Adrenal gland (tissue), 9 donors: ENCODE measurements at regions not wholly inside any gene's neighbourhood (a gene's known extent, or its start where the extent isn't known, plus 50 kb on each side); places are given as distances from the start of the nearest gene placed in this dataset.

ENCODE experiments used
- DNase-seq, 7 donors: peaks; one replicate each; pipeline ENCODE4 v3.0.0-alpha.2; 2019 to 2020
- H3K27ac ChIP-seq, 5 donors: fragments of 200-600 bp; sonication (generic) in 4 of 5; 1 replicate in 3 of 5; 2 replicates in 2 of 5; pipeline versions ENCODE4 v1.5.1 to v1.8.0; 2016 to 2020; ENCODE audit warnings: mild to moderate bottlenecking in 1 of 5
- H3K27me3 ChIP-seq: fragments of 200-600 bp; 2 replicates; pipeline ENCODE4 v1.8.0; 2021
- H3K36me3 ChIP-seq, 2 donors: fragments of 200-600 bp; replicated peaks in 1 of 2; 1 replicate in 1 of 2; 2 replicates in 1 of 2; pipeline versions ENCODE4 v1.5.1 to v1.8.0; 2018 to 2022
- H3K4me1 ChIP-seq, 2 donors: fragments of 200-600 bp; replicated peaks in 1 of 2; 1 replicate in 1 of 2; 2 replicates in 1 of 2; pipeline versions ENCODE4 v1.5.1 to v1.8.0; 2018 to 2021
- H3K4me3 ChIP-seq, 4 donors: fragments of 200-600 bp; sonication (generic) in 3 of 4; one replicate each; pipeline ENCODE4 v1.5.1; 2016 to 2018
- H3K9me3 ChIP-seq, 3 donors: fragments of 200-600 bp; sonication (generic) in 1 of 3; replicated peaks in 1 of 3; 1 replicate in 2 of 3; 2 replicates in 1 of 3; pipeline versions ENCODE4 v1.5.1 to v1.8.0; 2016 to 2021
- CTCF ChIP-seq, 6 experiments: fragments of 450-650 bp in 4 of 6; fragments of 200-600 bp in 2 of 6; sonication (generic) in 1 of 6; IDR thresholded peaks; 1 replicate in 5 of 6; 2 replicates in 1 of 6; pipeline versions ENCODE4 v1.5.1 to v1.8.0; 2016 to 2021; ENCODE audit warnings: antibody characterized with exemption in 6 of 6, mild to moderate bottlenecking in 2 of 6, moderate library complexity in 1 of 6
- POLR2A ChIP-seq, 2 donors: fragments of 450-650 bp; IDR thresholded peaks; one replicate each; pipeline ENCODE4 v1.6.1; 2017; ENCODE audit warnings: antibody characterized with exemption in 2 of 2, mild to moderate bottlenecking in 2 of 2, moderate library complexity in 1 of 2
- WGBS, 4 donors: extraction: QIAGEN DNeasy Blood & Tissue Kit in 2 of 4; methylation state at CpG; one replicate each; pipeline versions ENCODE4 v1.1.5 to v1.1.7; 2013 to 2017; 5-methylcytosine and 5-hydroxymethylcytosine counted together
- intact Hi-C, 2 donors: fragments of 100-400 bp; cut with DNase I; formaldehyde crosslinking; loops; one replicate each; pipeline versions ENCODE4 v1.14.1 to v1.15.0; 2022 to 2023
- donor health status: healthy with polysubstance abuse.
- donor health status: Bipolar disorder and iron deficiency.
- donor health status: DM: yes; HTN: yes; CAD: no.
- donor health status: DM: no; HTN: no; CAD: no.
- donor health status: DM: no; HTN: no; CAD: no.

GRCh38 chr3:107124885-107125284 lies 252.4 kb upstream of the CCDC54 start:
- H3K27me3 ChIP-seq: no peaks in the 10 kb centered on the region
- peak; percentile 32 to 81 (median 63) for DNase-seq
- H3K4me3 ChIP-seq: no peak overlapping the region
- H3K9me3 ChIP-seq: no peaks in the 10 kb centered on the region
- H3K4me1 ChIP-seq: peaks cover 12 to 27% of the 10 kb centered on the region in 2 donors
- 12 to 32% (median 22%) methylated on average over 1 of the region's 1 CpG for WGBS, 4 donors
- H3K27ac ChIP-seq: peak overlapping the region in 3 of 5 donors; percentile 39 to 58 (median 48)
- intact Hi-C loops: no loop called here
- TF ChIP-seq POLR2A (IDR thresholded peaks at IDR 0.05): peak in 1 of 2 donors; percentile 20
- TF ChIP-seq CTCF (IDR thresholded peaks at IDR 0.05): no peak
- no peaks in the 10 kb centered on the region for H3K36me3 ChIP-seq

- Histone ChIP-seq H3K27me3 (no peaks in the 10 kb centered on the region), H3K4me1 (peaks cover 12 to 19% of the 10 kb centered on the region in 2 donors), H3K9me3 (no peaks in the 10 kb centered on the region), H3K27ac (no peak overlapping the region), H3K4me3 (no peak overlapping the region), H3K36me3 (no peaks in the 10 kb centered on the region)
- 8 to 20% (median 17%) methylated on average over 3 of the region's 3 CpGs for WGBS, 4 donors
- DNase-seq: no peak
- TF ChIP-seq POLR2A (IDR thresholded peaks at IDR 0.05): peak in 1 of 2 donors; percentile 12
- TF ChIP-seq CTCF (IDR thresholded peaks at IDR 0.05): no peak
- intact Hi-C loops: no loop called here
Observed at GRCh38 chr3:107128946-107129345, 248.3 kb upstream of the CCDC54 start.

- H3K4me3 ChIP-seq: no peak overlapping the region
- H3K9me3 ChIP-seq: no peaks in the 10 kb centered on the region
- no peak for DNase-seq
- 91 to 99% (median 94%) methylated on average over 6 of the region's 6 CpGs for WGBS, 4 donors
- TF ChIP-seq CTCF (IDR thresholded peaks at IDR 0.05) (no peak), POLR2A (IDR thresholded peaks at IDR 0.05) (no peak)
- no peaks in the 10 kb centered on the region for H3K36me3 ChIP-seq
- H3K4me1 ChIP-seq: peaks cover 10 to 12% of the 10 kb centered on the region in 2 donors
- no peaks in the 10 kb centered on the region for H3K27me3 ChIP-seq
- intact Hi-C loops: no loop called here
- H3K27ac ChIP-seq: no peak overlapping the region
Observed at GRCh38 chr3:107130089-107130700, 247.0 kb upstream of the CCDC54 start.

GRCh38 chr3:107132674-107133073 lies 244.6 kb upstream of the CCDC54 start:
- H3K4me1 ChIP-seq: peaks cover 7 to 9% of the 10 kb centered on the region in 2 donors
- no peaks in the 10 kb centered on the region for H3K36me3 ChIP-seq
- intact Hi-C loops: no loop called here
- no peak overlapping the region for H3K4me3 ChIP-seq
- TF ChIP-seq POLR2A (IDR thresholded peaks at IDR 0.05) (no peak), CTCF (IDR thresholded peaks at IDR 0.05) (no peak)
- no peak for DNase-seq
- H3K27ac ChIP-seq: no peak overlapping the region
- no peaks in the 10 kb centered on the region for H3K9me3 ChIP-seq
- no peaks in the 10 kb centered on the region for H3K27me3 ChIP-seq
- 92 to 97% (median 94%) methylated on average over 11 of the region's 11 CpGs for WGBS, 4 donors
